H1 (cell line): ENCODE measurements at regions not wholly inside any gene's neighbourhood (a gene's known extent, or its start where the extent isn't known, plus 50 kb on each side); places are given as distances from the start of the nearest gene placed in this dataset.

Experiments used
- CTCF ChIA-PET: fragments of 300-600 bp; sonication (Branson Sonifier 250); formaldehyde crosslinking; loops from one replicate; lab custom pipeline; 2021; ENCODE audit not compliant: partially characterized antibody; lab: Charles Lee
- POLR2A ChIA-PET: fragments of 300-600 bp; sonication (Branson Sonifier 250); formaldehyde crosslinking; loops from one replicate; lab custom pipeline; 2021; ENCODE audit warnings: inconsistent platforms; ENCODE audit not compliant: partially characterized antibody; lab: Charles Lee
- DNase-seq, 2 experiments: peaks; one replicate each; pipeline versions ENCODE4 v3.0.0 to v3.0.0-alpha.2; 2010 to 2022; ENCODE audit warnings: low spot score in 2 of 2, low read depth in 1 of 2, mixed read lengths in 1 of 2
- FAIRE-seq: peaks from 2 replicates; lab custom pipeline; 2011; peaks lifted over from hg19 to GRCh38; lab: Jason Lieb, UNC
- H2AFZ ChIP-seq: 2 replicates; pipeline ENCODE4 v1.8.1; 2012; ENCODE audit warnings: low read length, inconsistent platforms
- H2AK5ac ChIP-seq: 2 replicates; pipeline ENCODE4 v1.6.1; 2013; ENCODE audit warnings: low read depth, low read length
- H2BK120ac ChIP-seq: replicated peaks from 2 replicates; pipeline ENCODE3; 2013; ENCODE audit warnings: low read depth, low read length, inconsistent platforms
- H2BK12ac ChIP-seq: 2 replicates; pipeline ENCODE4 v1.6.1; 2013; ENCODE audit warnings: low read depth, low read length
- H2BK15ac ChIP-seq: 2 replicates; pipeline ENCODE4 v1.6.1; 2013; ENCODE audit warnings: low read length
- H2BK20ac ChIP-seq: 2 replicates; pipeline ENCODE4 v1.6.1; 2013; ENCODE audit warnings: low read length
- H2BK5ac ChIP-seq: 2 replicates; pipeline ENCODE4 v1.6.1; 2013; ENCODE audit warnings: low read depth, low read length
- H3K14ac ChIP-seq: 2 replicates; pipeline ENCODE4 v1.6.1; 2013; ENCODE audit warnings: inconsistent platforms; ENCODE audit not compliant: insufficient read length
- H3K18ac ChIP-seq: 2 replicates; pipeline ENCODE4 v1.6.1; 2013; ENCODE audit warnings: low read length; ENCODE audit errors: extremely low read depth
- H3K23ac ChIP-seq: 2 replicates; pipeline ENCODE4 v1.6.1; 2013; ENCODE audit warnings: inconsistent platforms; ENCODE audit not compliant: insufficient read length
- H3K23me2 ChIP-seq: 2 replicates; pipeline ENCODE4 v1.6.1; 2013; ENCODE audit warnings: low read depth, low read length
- H3K27ac ChIP-seq: 2 replicates; pipeline ENCODE4 v1.6.1; 2011; ENCODE audit warnings: low read depth, low read length, inconsistent platforms
- H3K27me3 ChIP-seq, 4 experiments: replicated peaks in 1 of 4; 1 replicate in 1 of 4; 2 replicates in 3 of 4; pipeline versions ENCODE4 v1.6.1 to v1.8.1; 2011 to 2013; ENCODE audit warnings: low read length in 3 of 4, mild to moderate bottlenecking in 3 of 4, inconsistent platforms in 2 of 4, mixed read lengths in 2 of 4, moderate library complexity in 1 of 4; ENCODE audit not compliant: control insufficient read depth in 3 of 4, insufficient read depth in 3 of 4; ENCODE audit errors: extremely low read depth in 1 of 4
- H3K36me3 ChIP-seq, 4 experiments: 2 replicates each; pipeline versions ENCODE4 v1.6.1 to v1.8.1; 2011 to 2013; ENCODE audit warnings: mild to moderate bottlenecking in 4 of 4, low read length in 3 of 4, moderate library complexity in 2 of 4, control low read depth in 1 of 4, inconsistent platforms in 1 of 4; ENCODE audit not compliant: insufficient read depth in 4 of 4, control insufficient read depth in 2 of 4
- H3K4ac ChIP-seq: replicated peaks from 2 replicates; pipeline ENCODE3; 2013; ENCODE audit warnings: low read length, low read depth, mixed read lengths, inconsistent platforms; ENCODE audit not compliant: insufficient read length
- H3K4me1 ChIP-seq, 4 experiments: replicated peaks in 1 of 4; 1 replicate in 1 of 4; 2 replicates in 3 of 4; pipeline versions ENCODE4 v1.6.1 to v1.8.1; 2011 to 2013; ENCODE audit warnings: low read length in 3 of 4, inconsistent platforms in 2 of 4, mixed read lengths in 1 of 4; ENCODE audit not compliant: insufficient read depth in 4 of 4, control insufficient read depth in 3 of 4
- H3K4me2 ChIP-seq, 2 experiments: 2 replicates each; pipeline versions ENCODE4 v1.6.1 to v1.8.1; 2011 to 2013; ENCODE audit warnings: low read depth in 2 of 2, low read length in 2 of 2, control low read depth in 1 of 2, inconsistent platforms in 1 of 2, mild to moderate bottlenecking in 1 of 2; ENCODE audit not compliant: insufficient read depth in 1 of 2
- H3K4me3 ChIP-seq, 4 experiments: fragments of 200-600, 300-600 bp in 1 of 4; sonication (generic), shearing (Covaris generic), sonication (Bioruptor Twin) in 1 of 4; 2 replicates each; pipeline versions ENCODE4 v1.5.1 to v1.8.1; 2011 to 2016; ENCODE audit warnings: low read length in 4 of 4, low read depth in 3 of 4, control low read depth in 2 of 4, inconsistent platforms in 2 of 4, mild to moderate bottlenecking in 2 of 4, mixed read lengths in 1 of 4, moderate library complexity in 1 of 4; ENCODE audit not compliant: insufficient read depth in 2 of 4; ENCODE audit errors: extremely low read depth in 1 of 4
- H3K56ac ChIP-seq: replicated peaks from 2 replicates; pipeline ENCODE3; 2013; ENCODE audit warnings: low read depth, mild to moderate bottlenecking, mixed read lengths, low read length, inconsistent platforms; ENCODE audit not compliant: insufficient read length
- H3K79me1 ChIP-seq: 2 replicates; pipeline ENCODE4 v1.6.1; 2013; ENCODE audit warnings: low read depth, low read length, control low read depth
- H3K79me2 ChIP-seq, 2 experiments: 2 replicates each; pipeline versions ENCODE4 v1.6.1 to v1.8.1; 2012 to 2013; ENCODE audit warnings: low read length in 2 of 2, mild to moderate bottlenecking in 2 of 2, inconsistent platforms in 1 of 2; ENCODE audit not compliant: insufficient read depth in 2 of 2, control insufficient read depth in 1 of 2
- H3K9ac ChIP-seq, 4 experiments: replicated peaks in 1 of 4; 1 replicate in 1 of 4; 2 replicates in 3 of 4; pipeline versions ENCODE4 v1.6.1 to v1.8.1; 2011 to 2013; ENCODE audit warnings: low read depth in 3 of 4, low read length in 3 of 4, control low read depth in 2 of 4, mild to moderate bottlenecking in 2 of 4, moderate library complexity in 2 of 4, inconsistent platforms in 1 of 4; ENCODE audit errors: extremely low read depth in 1 of 4
- H3K9me3 ChIP-seq, 2 experiments: 2 replicates each; pipeline versions ENCODE4 v1.6.1 to v1.8.1; 2012 to 2013; ENCODE audit warnings: mild to moderate bottlenecking in 2 of 2, moderate library complexity in 2 of 2, control low read depth in 1 of 2, inconsistent platforms in 1 of 2, low read depth in 1 of 2, low read length in 1 of 2, mixed read lengths in 1 of 2; ENCODE audit not compliant: insufficient read depth in 2 of 2
- H4K20me1 ChIP-seq, 2 experiments: replicated peaks in 1 of 2; 2 replicates each; pipeline versions ENCODE3 to v1.8.1; 2011 to 2013; ENCODE audit warnings: inconsistent platforms in 2 of 2, low read length in 2 of 2, mild to moderate bottlenecking in 1 of 2; ENCODE audit not compliant: insufficient read depth in 2 of 2, control insufficient read depth in 1 of 2
- H4K5ac ChIP-seq: 2 replicates; pipeline ENCODE4 v1.6.1; 2013; ENCODE audit warnings: low read length, low read depth, mixed read lengths, inconsistent platforms; ENCODE audit not compliant: insufficient read length
- H4K8ac ChIP-seq: 2 replicates; pipeline ENCODE4 v1.8.0; 2013; ENCODE audit warnings: mild to moderate bottlenecking, moderate library complexity, low read length, inconsistent platforms; ENCODE audit not compliant: insufficient read depth; ENCODE audit errors: extremely low read depth
- H4K91ac ChIP-seq: replicated peaks from 2 replicates; pipeline ENCODE3; 2013; ENCODE audit warnings: low read length, mixed read lengths, inconsistent platforms; ENCODE audit not compliant: insufficient read length
- ATF2 ChIP-seq: IDR thresholded peaks from 2 replicates; pipeline ENCODE4 v1.6.1; 2012; ENCODE audit warnings: low read length, inconsistent platforms
- BACH1 ChIP-seq: IDR thresholded peaks from 2 replicates; pipeline ENCODE4 v1.6.1; 2012; ENCODE audit warnings: low read length, improper control_type of control experiment
- CREB1 ChIP-seq: IDR thresholded peaks from 2 replicates; pipeline ENCODE4 v1.6.1; 2012; ENCODE audit warnings: inconsistent platforms
- E2F6 ChIP-seq: IDR thresholded peaks from 2 replicates; pipeline ENCODE4 v1.6.1; 2012; ENCODE audit warnings: inconsistent platforms
- GABPA ChIP-seq: IDR thresholded peaks from 2 replicates; pipeline ENCODE4 v1.6.1; 2011; ENCODE audit warnings: mild to moderate bottlenecking, low read length, moderate library complexity, borderline replicate concordance; ENCODE audit not compliant: insufficient read depth
- HDAC6 ChIP-seq: IDR thresholded peaks from one replicate; pipeline ENCODE4 v1.7.1; 2012; ENCODE audit warnings: low read depth, mild to moderate bottlenecking, inconsistent platforms, low read length, moderate library complexity
- JUND ChIP-seq: IDR thresholded peaks from 2 replicates; pipeline ENCODE4 v1.6.1; 2011; ENCODE audit warnings: mild to moderate bottlenecking, improper control_type of control experiment, low read length
- NRF1 ChIP-seq: IDR thresholded peaks from 2 replicates; pipeline ENCODE4 v1.6.1; 2011; ENCODE audit warnings: mild to moderate bottlenecking, low read depth, low read length, improper control_type of control experiment
- POU5F1 ChIP-seq: IDR thresholded peaks from 2 replicates; pipeline ENCODE4 v1.6.1; 2011; ENCODE audit warnings: low read depth, mild to moderate bottlenecking, low read length, moderate library complexity
- SAP30 ChIP-seq: fragments of 300-600 bp; sonication (generic); IDR thresholded peaks from 2 replicates; pipeline ENCODE4 v1.7.1; 2012; ENCODE audit warnings: low read length, moderate library complexity, mild to moderate bottlenecking, inconsistent platforms; ENCODE audit not compliant: insufficient read depth, insufficient replicate concordance
- TAF1 ChIP-seq: IDR thresholded peaks from 2 replicates; pipeline ENCODE4 v1.6.1; 2011; ENCODE audit warnings: mild to moderate bottlenecking, low read depth, low read length
- TBP ChIP-seq: IDR thresholded peaks from 2 replicates; pipeline ENCODE4 v1.6.1; 2011; ENCODE audit warnings: low read depth, low read length, improper control_type of control experiment
- ZNF274 ChIP-seq: IDR thresholded peaks from 2 replicates; pipeline ENCODE4 v1.7.0; 2012; ENCODE audit warnings: low read length, borderline replicate concordance; ENCODE audit errors: extremely low read depth
- WGBS, 2 experiments: shearing (Covaris generic) in 1 of 2; methylation state at CpG; one replicate each; pipeline versions ENCODE4 v1.1.6 to v1.1.7; 2013 to 2015; ENCODE audit warnings: low lambda C conversion rate in 2 of 2, mixed read lengths in 2 of 2, inconsistent platforms in 1 of 2, low coverage in 1 of 2, missing lambda C conversion rate in 1 of 2; ENCODE audit not compliant: insufficient replicate concordance in 2 of 2, insufficient coverage in 1 of 2, insufficient read length in 1 of 2; ENCODE audit errors: extremely low coverage in 1 of 2, missing lambda C conversion rate in 1 of 2; 5-methylcytosine and 5-hydroxymethylcytosine counted together

- no peak overlapping the region for H2BK15ac ChIP-seq
- H2BK5ac ChIP-seq: no peak overlapping the region
- no peak overlapping the region for H3K27ac ChIP-seq
- no peak overlapping the region for H3K4me3 ChIP-seq
- H3K36me3 ChIP-seq: no peaks in the 10 kb centered on the region
- no peak overlapping the region for H3K14ac ChIP-seq
- no peak overlapping the region for H2BK12ac ChIP-seq
- H3K4ac ChIP-seq: no peak overlapping the region
- no peaks in the 10 kb centered on the region for H3K4me1 ChIP-seq
- H2AFZ ChIP-seq: no peak overlapping the region
- H4K20me1 ChIP-seq: no peaks in the 10 kb centered on the region
- no peak overlapping the region for H2BK120ac ChIP-seq
- H3K27me3 ChIP-seq: no peaks in the 10 kb centered on the region
- no peak overlapping the region for H3K23ac ChIP-seq
- 79% methylated on average over 2 of the region's 3 CpGs; no CpG with 5 or more reads in 1 of the 2 experiments for WGBS, 2 experiments
- H3K9me3 ChIP-seq: no peaks in the 10 kb centered on the region
- no peak overlapping the region for H4K91ac ChIP-seq
- H3K79me1 ChIP-seq: no peaks in the 10 kb centered on the region
- H3K18ac ChIP-seq: no peak overlapping the region
- H4K8ac ChIP-seq: no peak overlapping the region
- H3K23me2 ChIP-seq: no peaks in the 10 kb centered on the region
- H3K4me2 ChIP-seq: no peak overlapping the region
- H3K9ac ChIP-seq: no peak overlapping the region
- no peak overlapping the region for H3K56ac ChIP-seq
- FAIRE-seq (no peak), DNase-seq (no peak)
- POLR2A ChIA-PET: interaction anchor here (1.1 kb wide), 1 partner anchor 9 kb away, joined by 3 read pairs; no protein-coding TSS in a partner anchor
- no peaks in the 10 kb centered on the region for H3K79me2 ChIP-seq
- no peak overlapping the region for H2BK20ac ChIP-seq
- CTCF ChIA-PET: no interaction called here
- no peak overlapping the region for H4K5ac ChIP-seq
- no peak overlapping the region for H2AK5ac ChIP-seq
- no peak for TF ChIP-seq BACH1
- no peak for TF ChIP-seq TBP
- TF ChIP-seq JUND: no peak
- no peak for TF ChIP-seq GABPA
- TF ChIP-seq TAF1: no peak
- no peak for TF ChIP-seq POU5F1
- TF ChIP-seq HDAC6: no peak
- no peak for TF ChIP-seq E2F6
- TF ChIP-seq NRF1: no peak
- no peak for TF ChIP-seq CREB1
- TF ChIP-seq ATF2: no peak
- TF ChIP-seq ZNF274: no peak
- no peak for TF ChIP-seq SAP30
Observed at GRCh38 chr2:19295998-19296502, 62.4 kb downstream of the OSR1 start.
